HCT116 (cell line): ENCODE measurements at regions not wholly inside any gene's neighbourhood (a gene's known extent, or its start where the extent isn't known, plus 50 kb on each side); places are given as distances from the start of the nearest gene placed in this dataset.

ENCODE experiments used
- ATAC-seq: fragments of 200-7000 bp; cut with Tn5 transposase; 2 replicates; pipeline ENCODE4 v1.9.1; 2020; ENCODE audit warnings: mild to moderate bottlenecking, moderate library complexity
- BruUV-seq: library from RNA; stranded (reverse); fragments of 400-500 nt; replicated peaks from 2 replicates; lab custom pipeline; 2021; lab: Mats Ljungman, UMichigan
- CTCF ChIA-PET: fragments of 300-600 bp; sonication (Branson Sonifier 250); formaldehyde crosslinking; loops from one replicate; lab custom pipeline; 2021; ENCODE audit warnings: antibody characterized with exemption; lab: Charles Lee
- POLR2A ChIA-PET: fragments of 300-600, 350-600 bp; sonication (Branson Sonifier 250); formaldehyde crosslinking; loops from one replicate; lab custom pipeline; 2021; ENCODE audit warnings: antibody characterized with exemption; lab: Charles Lee
- RAD21 ChIA-PET, 2 experiments: fragments of 300-600 bp; sonication (Branson Sonifier 250); formaldehyde crosslinking; loops; one replicate each; lab custom pipeline; 2023; ENCODE audit warnings: low total read pairs in 2 of 2; ENCODE audit not compliant: uncharacterized antibody in 2 of 2, unreplicated experiment in 2 of 2, low non-redundant PET in 1 of 2; lab: Charles Lee
- DNase-seq: peaks from one replicate; pipeline ENCODE4 v3.0.0-alpha.2; 2010; ENCODE audit warnings: low read depth, low spot score
- H2AFZ ChIP-seq: fragments of 200-600 bp; shearing (Covaris generic), sonication (generic); 2 replicates; pipeline ENCODE4 v1.6.1; 2017; ENCODE audit warnings: low read depth, mixed run types, mixed read lengths, antibody characterized with exemption, low read length; ENCODE audit not compliant: poor library complexity, severe bottlenecking
- H3K27ac ChIP-seq: 2 replicates; pipeline ENCODE4 v1.5.1; 2012; ENCODE audit warnings: low read depth, low read length
- H3K27me3 ChIP-seq: fragments of 200-600 bp; sonication (generic); 2 replicates; pipeline ENCODE4 v1.6.1; 2016; ENCODE audit warnings: mixed run types, low read length, mixed read lengths; ENCODE audit not compliant: insufficient read depth
- H3K36me3 ChIP-seq, 2 experiments: fragments of 200-500 bp in 1 of 2; fragments of 200-600 bp in 1 of 2; sonication (Bioruptor generic) in 1 of 2; sonication (generic) in 1 of 2; 2 replicates each; pipeline versions ENCODE4 v1.5.1 to v1.6.1; 2014 to 2016; ENCODE audit warnings: low read length in 2 of 2, inconsistent platforms in 1 of 2, mixed read lengths in 1 of 2, mixed run types in 1 of 2; ENCODE audit not compliant: insufficient read depth in 2 of 2, control insufficient read depth in 1 of 2
- H3K4me1 ChIP-seq, 2 experiments: fragments of 200-600 bp in 1 of 2; sonication (generic) in 1 of 2; 2 replicates each; pipeline versions ENCODE4 v1.5.1 to v1.6.1; 2012 to 2017; ENCODE audit warnings: low read length in 2 of 2, inconsistent platforms in 1 of 2, mild to moderate bottlenecking in 1 of 2, mixed read lengths in 1 of 2, mixed run types in 1 of 2, moderate library complexity in 1 of 2; ENCODE audit not compliant: insufficient read depth in 2 of 2, control insufficient read depth in 1 of 2
- H3K4me2 ChIP-seq: fragments of 200-600 bp; sonication (generic); 2 replicates; pipeline ENCODE4 v1.6.1; 2017; ENCODE audit warnings: mixed run types, low read length, mixed read lengths
- H3K4me3 ChIP-seq, 2 experiments: fragments of 200-600 bp in 1 of 2; sonication (generic) in 1 of 2; replicated peaks in 1 of 2; 2 replicates each; pipeline ENCODE4 v1.5.1; 2011 to 2016; ENCODE audit warnings: low read length in 2 of 2, control low read depth in 1 of 2, low read depth in 1 of 2, mild to moderate bottlenecking in 1 of 2, mixed read lengths in 1 of 2, mixed run types in 1 of 2
- H3K79me2 ChIP-seq: fragments of 200-600 bp; sonication (generic); 2 replicates; pipeline ENCODE4 v1.6.1; 2017; ENCODE audit warnings: mild to moderate bottlenecking, mixed run types, low read length, moderate library complexity, mixed read lengths; ENCODE audit not compliant: insufficient read depth
- H3K9ac ChIP-seq: fragments of 200-600 bp; sonication (generic); 2 replicates; pipeline ENCODE4 v1.6.1; 2016; ENCODE audit warnings: low read length, mixed read lengths
- H3K9me2 ChIP-seq: fragments of 200-600 bp; sonication (generic), shearing (Covaris generic); 2 replicates; pipeline ENCODE4 v1.6.1; 2017; ENCODE audit warnings: mixed run types, mild to moderate bottlenecking, moderate library complexity; ENCODE audit not compliant: insufficient read depth
- H3K9me3 ChIP-seq, 2 experiments: fragments of 200-500 bp in 1 of 2; fragments of 200-600 bp in 1 of 2; sonication (Bioruptor generic) in 1 of 2; sonication (generic) in 1 of 2; 2 replicates each; pipeline ENCODE4 v1.6.1; 2014 to 2017; ENCODE audit warnings: low read length in 2 of 2, mixed read lengths in 2 of 2, inconsistent platforms in 1 of 2, low read depth in 1 of 2, mild to moderate bottlenecking in 1 of 2, mixed run types in 1 of 2, moderate library complexity in 1 of 2; ENCODE audit not compliant: control insufficient read depth in 1 of 2, insufficient read depth in 1 of 2
- H4K20me1 ChIP-seq: fragments of 200-600 bp; sonication (generic), shearing (Covaris generic); 2 replicates; pipeline ENCODE4 v1.6.1; 2017; ENCODE audit warnings: mixed run types, mild to moderate bottlenecking, moderate library complexity; ENCODE audit not compliant: insufficient read depth
- CBX3 ChIP-seq: IDR thresholded peaks from 2 replicates; pipeline ENCODE4 v1.6.1; 2012; ENCODE audit warnings: low read depth
- EGR1 ChIP-seq: IDR thresholded peaks from 2 replicates; pipeline ENCODE4 v1.6.1; 2012; ENCODE audit warnings: low read depth
- EZH2 ChIP-seq: fragments of 200-600 bp; sonication (generic); IDR thresholded peaks from 2 replicates; pipeline ENCODE4 v1.6.1; 2017; ENCODE audit warnings: antibody characterized with exemption, mixed run types
- EZH2phosphoT487 ChIP-seq: fragments of 200-600 bp; IDR thresholded peaks from 2 replicates; pipeline ENCODE4 v1.6.1; 2018; ENCODE audit warnings: antibody characterized with exemption, borderline replicate concordance
- JUND ChIP-seq: IDR thresholded peaks from 2 replicates; pipeline ENCODE4 v1.6.1; 2012
- POLR2A ChIP-seq: IDR thresholded peaks from 2 replicates; pipeline ENCODE4 v1.7.0; 2011; ENCODE audit warnings: borderline replicate concordance; ENCODE audit not compliant: insufficient read depth, insufficient read length; ENCODE audit errors: extremely low read depth
- RAD21 ChIP-seq: IDR thresholded peaks from 2 replicates; pipeline ENCODE4 v1.6.1; 2012; ENCODE audit warnings: low read depth, mild to moderate bottlenecking
- SIN3A ChIP-seq: IDR thresholded peaks from 2 replicates; pipeline ENCODE4 v1.6.1; 2012; ENCODE audit warnings: low read depth
- SRF ChIP-seq: IDR thresholded peaks from 2 replicates; pipeline ENCODE4 v1.6.1; 2012; ENCODE audit warnings: low read depth
- ZNF274 ChIP-seq: fragments of 200-500 bp; sonication (Bioruptor generic); IDR thresholded peaks from 2 replicates; pipeline ENCODE4 v1.6.1; 2014; ENCODE audit warnings: mild to moderate bottlenecking, low read depth, low read length, inconsistent platforms
- intact Hi-C: fragments of 100-400 bp; cut with micrococcal nuclease; formaldehyde crosslinking; loops from 2 replicates; pipeline ENCODE4 v1.10.0; 2022
- TF ChIP-seq, protein P1 (sequence below): IDR thresholded peaks from 2 replicates; pipeline ENCODE4 v1.6.1; 2012; ENCODE audit warnings: low read depth
- TF ChIP-seq, protein P2 (sequence below): IDR thresholded peaks from 2 replicates; pipeline ENCODE4 v1.6.1; 2012
- TF ChIP-seq, protein P3 (sequence below), 3 experiments: fragments of 200-600 bp in 1 of 3; sonication (generic) in 1 of 3; IDR thresholded peaks in 2 of 3; conservative IDR thresholded peaks in 1 of 3; 2 replicates each; pipeline ENCODE4 v1.5.1; 2012 to 2017; ENCODE audit warnings: low read depth in 2 of 3, low read length in 2 of 3, antibody characterized with exemption in 1 of 3, borderline replicate concordance in 1 of 3, control low read depth in 1 of 3, mild to moderate bottlenecking in 1 of 3, mixed read lengths in 1 of 3, mixed run types in 1 of 3, moderate library complexity in 1 of 3; ENCODE audit not compliant: insufficient read depth in 1 of 3

DNA sequence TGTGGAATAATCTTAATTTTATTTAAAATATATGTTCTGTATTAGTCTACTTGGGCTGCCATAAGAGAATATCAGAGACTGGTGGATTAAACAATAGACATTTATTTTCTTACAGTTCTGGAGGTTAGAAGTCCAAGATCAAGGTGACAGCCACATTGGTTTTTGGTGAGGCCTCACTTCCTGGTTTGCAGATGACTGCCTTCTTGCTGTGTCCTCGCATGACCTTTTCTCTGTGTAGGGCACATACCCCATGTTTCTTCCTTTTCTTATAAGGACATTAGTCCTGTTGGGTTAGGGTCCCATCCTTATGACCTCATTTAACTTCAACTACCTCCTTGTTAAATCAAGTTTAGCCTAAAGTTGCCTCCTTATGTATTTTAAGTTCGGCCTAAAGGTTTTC lies 202.7 kb upstream of the MPPED2 start:
- Histone ChIP-seq H3K27me3 (peaks cover 15% of the 10 kb centered on the region; the same call in 1 of the 2 replicates), H2AFZ (no peak overlapping the region), H3K4me2 (no peak overlapping the region), H3K36me3 (no peaks in the 10 kb centered on the region), H3K4me1 (no peaks in the 10 kb centered on the region), H3K27ac (no peak overlapping the region), H3K79me2 (no peaks in the 10 kb centered on the region), H3K9ac (no peak overlapping the region), H3K4me3 (no peak overlapping the region), H4K20me1 (no peaks in the 10 kb centered on the region), H3K9me3 (no peaks in the 10 kb centered on the region), H3K9me2 (no peaks in the 10 kb centered on the region)
- intact Hi-C loops, result no loop called here
- ATAC-seq, result no peak
- TF ChIP-seq, protein P1, sequence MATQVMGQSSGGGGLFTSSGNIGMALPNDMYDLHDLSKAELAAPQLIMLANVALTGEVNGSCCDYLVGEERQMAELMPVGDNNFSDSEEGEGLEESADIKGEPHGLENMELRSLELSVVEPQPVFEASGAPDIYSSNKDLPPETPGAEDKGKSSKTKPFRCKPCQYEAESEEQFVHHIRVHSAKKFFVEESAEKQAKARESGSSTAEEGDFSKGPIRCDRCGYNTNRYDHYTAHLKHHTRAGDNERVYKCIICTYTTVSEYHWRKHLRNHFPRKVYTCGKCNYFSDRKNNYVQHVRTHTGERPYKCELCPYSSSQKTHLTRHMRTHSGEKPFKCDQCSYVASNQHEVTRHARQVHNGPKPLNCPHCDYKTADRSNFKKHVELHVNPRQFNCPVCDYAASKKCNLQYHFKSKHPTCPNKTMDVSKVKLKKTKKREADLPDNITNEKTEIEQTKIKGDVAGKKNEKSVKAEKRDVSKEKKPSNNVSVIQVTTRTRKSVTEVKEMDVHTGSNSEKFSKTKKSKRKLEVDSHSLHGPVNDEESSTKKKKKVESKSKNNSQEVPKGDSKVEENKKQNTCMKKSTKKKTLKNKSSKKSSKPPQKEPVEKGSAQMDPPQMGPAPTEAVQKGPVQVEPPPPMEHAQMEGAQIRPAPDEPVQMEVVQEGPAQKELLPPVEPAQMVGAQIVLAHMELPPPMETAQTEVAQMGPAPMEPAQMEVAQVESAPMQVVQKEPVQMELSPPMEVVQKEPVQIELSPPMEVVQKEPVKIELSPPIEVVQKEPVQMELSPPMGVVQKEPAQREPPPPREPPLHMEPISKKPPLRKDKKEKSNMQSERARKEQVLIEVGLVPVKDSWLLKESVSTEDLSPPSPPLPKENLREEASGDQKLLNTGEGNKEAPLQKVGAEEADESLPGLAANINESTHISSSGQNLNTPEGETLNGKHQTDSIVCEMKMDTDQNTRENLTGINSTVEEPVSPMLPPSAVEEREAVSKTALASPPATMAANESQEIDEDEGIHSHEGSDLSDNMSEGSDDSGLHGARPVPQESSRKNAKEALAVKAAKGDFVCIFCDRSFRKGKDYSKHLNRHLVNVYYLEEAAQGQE, result no peak
- TF ChIP-seq POLR2A (no peak), ZNF274 (no peak), CBX3 (no peak), SIN3A (no peak), SRF (no peak), JUND (no peak), EZH2 (no peak), RAD21 (no peak), EGR1 (no peak), EZH2phosphoT487 (no peak)
- TF ChIP-seq, protein P2, sequence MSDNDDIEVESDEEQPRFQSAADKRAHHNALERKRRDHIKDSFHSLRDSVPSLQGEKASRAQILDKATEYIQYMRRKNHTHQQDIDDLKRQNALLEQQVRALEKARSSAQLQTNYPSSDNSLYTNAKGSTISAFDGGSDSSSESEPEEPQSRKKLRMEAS, result no peak
- TF ChIP-seq, protein P3, sequence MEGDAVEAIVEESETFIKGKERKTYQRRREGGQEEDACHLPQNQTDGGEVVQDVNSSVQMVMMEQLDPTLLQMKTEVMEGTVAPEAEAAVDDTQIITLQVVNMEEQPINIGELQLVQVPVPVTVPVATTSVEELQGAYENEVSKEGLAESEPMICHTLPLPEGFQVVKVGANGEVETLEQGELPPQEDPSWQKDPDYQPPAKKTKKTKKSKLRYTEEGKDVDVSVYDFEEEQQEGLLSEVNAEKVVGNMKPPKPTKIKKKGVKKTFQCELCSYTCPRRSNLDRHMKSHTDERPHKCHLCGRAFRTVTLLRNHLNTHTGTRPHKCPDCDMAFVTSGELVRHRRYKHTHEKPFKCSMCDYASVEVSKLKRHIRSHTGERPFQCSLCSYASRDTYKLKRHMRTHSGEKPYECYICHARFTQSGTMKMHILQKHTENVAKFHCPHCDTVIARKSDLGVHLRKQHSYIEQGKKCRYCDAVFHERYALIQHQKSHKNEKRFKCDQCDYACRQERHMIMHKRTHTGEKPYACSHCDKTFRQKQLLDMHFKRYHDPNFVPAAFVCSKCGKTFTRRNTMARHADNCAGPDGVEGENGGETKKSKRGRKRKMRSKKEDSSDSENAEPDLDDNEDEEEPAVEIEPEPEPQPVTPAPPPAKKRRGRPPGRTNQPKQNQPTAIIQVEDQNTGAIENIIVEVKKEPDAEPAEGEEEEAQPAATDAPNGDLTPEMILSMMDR (IDR thresholded peaks at IDR 0.05 in 2 of 3, conservative IDR thresholded peaks at IDR 0.05 in 1 of 3; ENCODE audit: borderline replicate concordance in 1 of 3, insufficient read depth in 1 of 3, low read depth in 2 of 3, low read length in 2 of 3), result no peak
- DNase-seq, result no peak
- BruUV-seq, result no TSS peak
- CTCF ChIA-PET, result no interaction called here
- POLR2A ChIA-PET, result no interaction called here
- RAD21 ChIA-PET, result no interaction called here
